ENCODE measurements at regions not wholly inside any gene's neighbourhood (a gene's known extent, or its start where the extent isn't known, plus 50 kb on each side); places are given as distances from the start of the nearest gene placed in this dataset.

DNA sequence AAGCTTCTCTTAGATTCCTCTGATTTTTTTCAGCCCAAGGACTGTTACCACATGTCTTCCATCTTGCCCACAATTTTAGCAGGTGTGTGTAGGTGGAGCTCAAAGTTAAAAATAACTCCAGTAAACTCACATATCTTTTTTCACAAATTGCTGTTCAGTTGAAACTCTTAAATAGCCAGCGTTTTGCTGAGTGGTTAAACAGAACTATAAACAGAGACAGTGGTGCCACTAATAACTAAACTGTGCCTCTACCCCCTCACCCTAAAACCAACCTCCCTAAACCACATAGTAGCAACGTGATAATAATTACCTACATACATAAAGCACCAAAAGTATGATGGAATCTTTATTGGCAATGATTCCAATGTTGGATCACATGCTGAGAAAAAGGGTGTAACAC lies 525.1 kb downstream of the PDCD6IP start:
- DNase-seq = no peak

DNA sequence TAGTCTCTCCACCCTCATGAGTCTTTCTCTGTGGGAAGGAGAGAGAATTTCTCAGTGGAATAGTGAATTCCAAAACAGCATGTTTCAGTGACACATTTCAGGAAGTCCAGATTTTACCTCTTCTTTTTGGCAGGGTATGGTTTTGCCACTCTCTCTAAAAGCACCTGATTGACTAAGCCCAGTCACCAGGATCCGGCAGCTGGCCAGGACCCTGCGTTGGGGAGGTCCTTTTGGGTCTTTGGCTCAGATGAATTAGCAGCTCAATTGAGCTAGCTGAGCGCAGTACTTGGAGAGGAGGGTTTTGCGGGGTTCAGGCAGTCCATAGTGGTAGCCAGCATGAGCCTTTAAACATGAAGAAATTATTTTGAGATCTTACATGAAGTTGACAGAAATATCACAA lies 548.2 kb downstream of the PDCD6IP start:
- no peak for DNase-seq

DNA sequence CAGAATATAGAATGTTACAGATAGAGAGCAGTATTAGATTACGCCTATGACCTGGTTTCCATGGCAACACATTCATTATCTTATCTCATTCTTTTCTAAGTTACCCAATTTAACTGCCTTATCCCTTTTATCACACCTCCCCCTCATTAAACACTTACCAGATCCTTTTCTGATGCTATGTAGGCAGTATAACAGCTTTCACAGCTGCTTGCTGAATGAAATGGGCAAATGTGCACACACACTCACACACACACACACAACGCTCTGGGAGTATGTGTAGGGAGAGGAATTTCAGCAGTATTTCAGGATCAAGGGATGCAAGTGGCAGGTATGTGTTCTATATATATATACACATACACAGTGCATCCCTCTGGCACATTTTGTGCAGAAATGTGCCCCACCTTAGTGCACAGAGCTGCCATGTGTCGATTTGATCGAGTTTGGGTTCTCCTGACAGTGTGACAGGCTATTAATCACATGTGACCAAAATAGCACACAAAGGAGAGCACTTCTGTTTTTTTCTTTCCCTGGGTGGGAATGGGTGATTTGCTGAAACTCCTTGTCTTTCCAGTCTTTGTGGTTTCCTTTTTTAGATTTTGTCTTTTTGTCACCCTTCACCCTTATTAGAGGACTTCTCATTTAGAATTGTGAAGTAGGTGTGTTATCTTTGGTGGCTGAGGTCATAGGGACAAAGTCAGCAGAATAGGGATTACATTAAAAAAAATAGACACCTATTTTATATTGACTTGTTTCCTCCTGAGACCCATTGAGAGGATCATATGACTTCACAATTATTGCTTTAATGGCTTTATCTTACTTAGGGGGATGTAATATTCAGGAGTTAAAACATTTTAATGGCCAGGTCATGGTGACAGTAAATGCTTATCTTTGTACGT lies 553.7 kb downstream of the PDCD6IP start:
- DNase-seq = no peak

DNA sequence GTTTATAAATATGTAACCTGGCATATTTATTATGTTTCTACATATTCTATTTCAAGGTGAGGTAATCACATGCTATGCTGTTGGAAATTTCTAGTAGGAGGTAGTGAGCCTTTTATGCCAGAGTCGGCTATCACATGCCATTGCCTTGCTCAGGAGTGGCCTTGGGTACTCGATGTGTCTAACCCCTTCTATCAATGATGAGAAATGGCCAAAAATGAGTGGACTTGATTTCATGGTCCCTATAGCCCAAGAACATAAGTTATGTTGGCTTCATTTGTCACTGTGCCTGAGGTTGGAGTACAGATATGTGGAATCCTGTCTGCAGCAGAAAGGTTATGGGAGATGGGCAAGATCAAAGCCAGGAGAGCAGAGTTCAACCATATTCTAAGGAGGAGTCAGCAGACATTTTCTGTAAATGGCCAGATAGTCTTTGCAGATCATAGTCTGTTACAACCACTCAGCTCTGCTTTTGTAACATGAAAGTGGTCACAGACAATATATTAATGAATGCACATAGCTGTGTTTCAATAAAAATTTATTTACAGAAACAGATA lies 554.4 kb downstream of the PDCD6IP start:
- no peak for DNase-seq

DNA sequence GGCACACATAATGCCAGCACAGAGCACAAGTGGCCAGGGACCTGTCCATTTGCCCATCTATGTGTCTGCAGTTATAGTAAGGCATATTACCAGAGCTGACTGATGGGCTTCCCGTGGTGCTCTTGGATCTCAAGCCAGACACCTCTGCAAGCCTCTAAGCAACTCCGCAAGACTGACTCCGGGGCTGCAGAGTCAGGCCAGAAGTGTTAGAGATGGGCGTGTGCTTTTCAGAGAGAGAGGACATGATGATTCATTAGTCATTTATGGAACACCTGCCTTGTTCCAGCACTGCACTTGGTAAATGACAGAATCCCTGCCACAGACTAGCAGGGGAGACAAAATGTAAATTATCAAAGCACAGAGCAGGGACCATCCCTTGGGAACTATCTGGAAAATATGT lies 559.0 kb downstream of the PDCD6IP start:
- DNase-seq = no peak

DNA sequence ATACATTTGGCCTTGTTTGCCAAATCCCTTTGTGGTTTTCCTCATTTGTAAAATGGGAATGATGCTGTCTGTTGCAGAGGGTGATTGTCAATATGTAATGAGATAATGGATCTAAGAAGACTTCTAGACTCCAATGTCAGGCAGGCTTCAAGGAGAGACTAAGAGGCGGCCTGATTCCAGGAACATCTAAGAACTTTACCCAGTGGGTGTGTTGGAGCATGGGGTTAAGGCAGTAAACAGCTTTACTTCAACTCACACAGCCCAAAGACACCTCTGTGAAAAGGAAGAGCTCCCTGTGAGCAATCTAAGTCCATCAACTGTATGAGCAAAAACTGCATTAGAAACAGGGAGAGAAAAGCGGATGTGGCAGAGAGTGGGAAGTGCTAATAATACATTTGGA lies 560.6 kb downstream of the PDCD6IP start:
- DNase-seq = no peak

DNA sequence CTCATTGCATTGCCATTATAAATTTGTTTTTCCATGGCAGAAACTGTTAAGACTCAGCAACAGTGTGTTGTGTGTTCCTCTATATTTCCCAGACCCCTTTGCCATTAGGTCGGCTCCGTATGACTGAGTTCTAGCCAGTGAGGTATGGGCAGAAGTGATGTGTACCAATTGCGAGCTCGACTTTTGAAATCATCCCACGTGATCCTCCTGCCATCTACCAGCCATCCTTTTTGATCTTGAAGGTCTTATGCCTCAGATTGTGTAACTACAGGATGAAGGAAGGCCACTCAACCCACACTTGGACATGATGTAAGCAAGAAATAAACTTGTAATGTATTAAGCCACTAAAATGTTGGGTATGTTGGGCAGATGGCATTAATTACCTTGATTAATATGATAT lies 562.3 kb downstream of the PDCD6IP start:
- no peak for DNase-seq

GRCh38 chr3:34361921-34362320 lies 563.5 kb downstream of the PDCD6IP start:
- no peak for DNase-seq

DNA sequence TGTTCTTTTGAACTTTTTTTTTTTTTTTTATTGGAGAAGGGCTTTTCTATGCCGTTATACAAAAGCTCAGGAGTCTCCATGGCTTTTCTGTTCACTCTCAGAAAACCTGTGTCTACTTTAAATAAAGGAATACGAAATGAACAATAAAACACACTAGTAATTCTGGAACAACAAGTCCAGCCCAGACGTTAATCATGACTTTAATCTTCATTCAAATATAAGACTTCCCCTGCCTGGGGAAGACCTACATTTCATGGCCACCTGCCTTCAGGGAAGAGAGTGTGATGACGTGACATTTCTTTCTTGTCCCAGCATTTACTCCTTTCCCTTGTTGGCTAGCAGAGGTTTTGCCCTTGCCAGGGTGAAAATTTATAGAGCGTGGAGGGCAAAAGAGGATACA lies 564.5 kb downstream of the PDCD6IP start:
- no peak for DNase-seq

- DNase-seq = no peak
Measured at GRCh38 chr3:34363881-34364280, 565.5 kb downstream of the PDCD6IP start.

GRCh38 chr3:34364335-34364734 lies 565.9 kb downstream of the PDCD6IP start:
- DNase-seq = no peak

DNA sequence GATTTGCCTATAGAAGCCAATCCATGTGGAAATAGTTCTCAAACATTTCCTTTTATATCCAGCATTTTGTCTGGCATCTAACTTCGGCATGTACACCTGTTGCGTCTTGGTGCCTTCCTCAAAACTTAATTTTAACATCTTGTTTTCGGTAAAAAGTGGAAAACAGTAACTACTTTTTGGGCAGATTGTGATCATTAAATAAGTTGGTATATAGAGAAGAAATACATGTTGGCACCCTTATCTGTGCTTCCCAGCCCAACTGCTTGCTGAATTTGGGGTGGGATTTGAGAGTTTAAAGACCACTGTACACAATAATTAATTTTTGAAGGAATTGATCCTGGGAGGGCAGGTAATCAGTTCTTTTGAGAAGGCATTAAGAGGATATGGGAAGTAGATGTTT lies 566.8 kb downstream of the PDCD6IP start:
- no peak for DNase-seq

DNA sequence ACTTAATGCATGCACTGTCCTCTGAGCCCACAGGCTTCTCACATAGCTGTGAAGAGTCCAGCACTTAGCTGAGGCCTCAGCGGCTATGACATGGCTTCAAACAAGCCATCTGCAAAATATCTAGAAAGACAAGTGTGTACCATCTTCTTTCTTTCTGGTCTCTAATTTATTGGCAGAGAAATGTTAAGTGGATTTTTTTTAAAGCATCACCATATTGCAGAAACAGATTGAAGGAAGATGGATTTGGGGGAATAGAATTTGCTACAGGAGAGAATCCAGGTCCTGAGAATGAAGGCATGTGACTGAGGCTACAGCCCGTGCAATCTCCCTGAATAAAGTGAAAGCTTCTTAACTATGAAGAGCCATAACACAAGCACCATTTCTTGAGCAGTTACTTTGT lies 567.3 kb downstream of the PDCD6IP start:
- no peak for DNase-seq

DNA sequence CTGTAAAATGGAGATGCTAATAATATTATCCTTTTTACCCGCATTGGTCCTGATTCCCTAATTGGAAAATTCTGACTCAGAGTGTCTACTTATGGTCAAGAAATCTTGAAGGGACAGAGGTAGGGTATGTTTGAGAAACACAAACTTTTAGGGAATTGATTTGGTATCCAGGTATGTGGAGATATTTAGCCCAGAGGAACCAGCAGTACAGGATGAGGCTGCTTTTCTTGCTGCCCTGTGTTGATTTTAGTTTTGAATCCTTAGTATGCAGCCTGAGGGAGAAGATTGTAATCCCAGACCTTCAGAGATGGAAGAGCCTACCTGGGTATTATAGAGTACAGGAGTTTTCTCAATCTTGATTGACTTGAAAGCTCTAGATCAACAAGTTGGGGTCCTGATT lies 569.1 kb downstream of the PDCD6IP start:
- no peak for DNase-seq

- DNase-seq = no peak
Measured at GRCh38 chr3:34374521-34374920, 576.1 kb downstream of the PDCD6IP start.

DNA sequence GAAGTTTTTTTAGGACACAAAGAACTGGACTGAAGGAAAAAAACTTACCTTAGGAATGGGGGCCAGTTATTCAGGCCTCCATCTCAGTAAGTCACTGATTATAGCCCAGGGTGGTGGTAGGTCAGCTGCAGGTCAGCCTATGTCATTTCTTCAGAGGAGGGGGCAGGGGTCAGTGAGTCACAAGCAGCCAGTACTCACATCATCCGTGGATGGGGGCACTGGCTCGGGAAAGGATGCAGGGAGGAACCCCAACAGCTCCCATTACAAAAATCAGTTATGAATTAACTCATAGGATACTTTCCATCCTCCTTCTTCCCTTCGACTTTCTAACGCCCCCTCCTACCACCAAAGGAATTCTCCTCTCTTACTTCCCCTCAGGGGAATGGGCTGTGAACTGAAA lies 578.3 kb downstream of the PDCD6IP start:
- no peak for DNase-seq

DNA sequence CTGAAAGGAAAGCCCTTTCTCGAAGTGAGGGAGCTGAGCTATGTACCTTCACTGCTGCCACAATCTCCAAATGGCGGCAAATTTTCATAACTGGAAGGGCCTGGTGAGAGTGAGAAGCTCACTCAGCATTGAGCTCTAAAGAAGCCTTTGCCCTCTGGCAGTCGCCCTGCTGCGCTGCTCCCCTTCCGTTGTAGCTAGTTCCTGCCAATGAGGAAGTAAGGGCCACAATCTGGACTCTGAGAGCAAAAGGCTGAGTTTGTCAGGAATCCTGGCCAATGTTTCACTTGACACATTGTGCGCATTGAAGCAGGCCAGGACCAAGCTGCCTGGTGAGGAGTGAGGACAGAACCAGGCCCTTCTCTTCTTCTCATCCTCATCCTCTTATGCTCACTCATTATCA lies 579.5 kb downstream of the PDCD6IP start:
- DNase-seq = no peak

DNA sequence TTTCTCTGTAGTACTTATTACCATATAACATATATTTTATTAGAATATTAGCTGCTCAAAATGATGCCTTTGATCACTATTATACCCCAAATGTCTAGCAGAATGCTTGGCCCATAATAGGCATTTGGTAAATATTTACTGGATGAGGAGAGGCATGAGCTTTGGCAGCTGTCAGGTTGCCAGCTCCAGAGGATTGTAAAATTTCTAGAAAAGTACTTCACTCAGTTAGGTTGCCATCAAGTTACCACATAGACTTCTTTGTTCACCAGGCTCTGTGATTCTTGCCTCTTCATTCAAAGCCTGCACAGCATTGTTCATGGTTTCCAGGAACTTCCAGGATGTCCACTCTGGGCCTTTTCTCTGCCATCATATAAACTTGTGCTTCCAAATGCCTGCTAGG lies 582.8 kb downstream of the PDCD6IP start:
- no peak for DNase-seq

DNA sequence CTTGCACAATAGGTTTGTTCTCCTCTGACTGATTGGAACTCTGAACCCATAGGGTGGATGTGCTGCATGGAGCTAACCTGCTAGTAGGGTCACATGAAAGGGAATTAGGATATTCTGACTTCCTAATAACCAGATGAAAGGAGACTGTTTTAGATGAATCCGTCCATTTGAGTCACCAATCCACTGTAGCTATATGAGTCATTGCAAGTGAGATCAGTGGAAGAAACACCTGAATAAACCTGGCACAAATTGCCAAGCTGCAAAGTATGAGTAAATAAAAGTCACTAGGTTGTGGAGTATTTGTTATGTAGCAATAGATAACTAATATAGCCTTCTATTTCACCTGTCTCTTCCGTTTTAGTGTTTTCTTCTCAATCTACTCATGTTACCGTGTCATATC lies 584.4 kb downstream of the PDCD6IP start:
- no peak for DNase-seq

DNA sequence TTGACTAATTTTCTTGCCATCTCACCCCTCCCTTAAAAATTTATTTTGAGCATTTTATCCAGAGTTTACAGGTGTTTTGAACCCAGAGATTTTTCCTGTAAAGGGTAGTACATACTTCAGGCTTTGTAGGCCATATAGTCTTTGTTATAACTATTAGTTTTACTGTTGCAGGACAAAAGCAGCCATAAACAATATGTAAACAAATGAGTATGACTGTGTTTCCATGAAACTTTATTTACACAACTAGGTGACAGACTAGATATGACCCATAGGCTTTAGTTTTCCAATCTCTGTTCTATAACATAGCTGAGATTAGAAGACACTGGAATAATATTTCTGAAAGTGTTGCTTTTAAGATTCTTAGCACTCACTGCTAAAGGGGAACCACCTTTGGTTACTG lies 587.9 kb downstream of the PDCD6IP start:
- DNase-seq = no peak

DNA sequence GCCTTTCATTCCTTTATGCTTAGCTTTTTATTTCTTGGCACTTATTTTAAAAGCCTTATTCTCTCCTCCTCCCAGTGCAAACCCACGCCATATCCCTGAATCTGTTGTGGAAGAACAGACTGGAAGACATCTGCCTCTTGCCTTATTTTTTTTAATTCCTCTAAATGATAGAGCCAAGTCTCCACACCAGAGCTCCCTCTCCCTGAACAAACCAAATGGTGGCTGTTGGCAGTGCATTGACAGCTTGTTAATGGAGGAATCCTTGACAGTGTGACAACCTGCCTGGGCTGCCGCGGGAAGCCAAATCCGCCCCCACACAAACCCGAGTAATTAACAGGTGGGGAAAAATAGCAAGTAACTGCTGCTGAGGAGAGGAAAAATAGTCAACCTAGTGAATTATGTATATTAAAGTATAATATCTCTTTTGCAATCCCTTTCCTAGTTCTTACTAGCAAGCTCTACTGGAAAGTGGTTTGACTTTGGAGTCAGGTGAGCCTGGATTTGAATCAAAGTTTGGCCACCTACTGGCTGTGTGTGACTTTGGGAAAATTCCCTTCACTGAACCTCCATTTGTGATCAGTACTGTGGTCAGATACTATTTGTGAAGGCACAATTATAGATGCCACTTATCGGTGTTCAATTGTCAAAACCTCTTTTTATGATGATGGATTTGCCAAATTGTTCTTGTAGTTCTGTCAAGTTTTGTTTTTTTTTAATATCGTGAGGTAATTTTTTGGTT lies 589.6 kb downstream of the PDCD6IP start:
- DNase-seq = peak; percentile 10

- DNase-seq = no peak
Measured at GRCh38 chr3:34388830-34389229, 590.4 kb downstream of the PDCD6IP start.

DNA sequence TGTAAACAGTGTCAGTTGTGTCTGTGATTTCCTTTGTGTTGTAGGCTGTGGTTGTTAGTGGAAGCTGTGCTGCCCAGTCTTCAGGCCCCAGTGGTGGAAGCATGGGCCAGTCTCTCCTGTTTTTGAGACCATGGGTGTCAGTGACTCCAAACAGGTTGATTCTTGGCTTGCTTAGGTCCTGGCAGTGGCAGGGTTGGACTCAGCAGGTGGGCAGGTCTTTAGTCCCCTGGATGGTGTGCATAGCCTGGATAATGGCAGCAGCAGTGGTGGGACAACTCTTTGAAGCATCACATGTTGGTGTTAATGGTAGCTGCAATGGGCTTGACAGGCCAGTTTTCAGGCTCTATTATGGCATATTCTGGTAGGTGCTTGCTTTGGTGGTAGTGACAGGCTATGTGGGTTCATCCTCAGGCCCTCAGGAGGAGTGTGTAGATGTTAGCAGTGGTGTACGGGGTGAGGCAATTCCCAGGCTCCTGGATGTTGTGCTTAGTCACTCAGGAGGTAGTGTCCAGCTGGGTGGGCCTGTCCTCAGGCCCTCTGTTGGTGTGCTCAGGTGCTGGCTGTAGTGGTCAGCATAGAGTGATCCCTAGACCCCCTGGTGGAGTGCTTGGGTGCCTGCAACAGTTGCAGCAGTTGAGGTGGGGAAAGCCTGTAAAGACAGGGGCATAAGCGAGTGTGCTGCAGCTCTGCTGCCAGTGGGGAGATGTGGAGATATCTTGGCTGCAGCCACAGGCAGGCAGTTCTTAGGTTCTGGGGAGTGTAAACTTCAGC lies 596.7 kb downstream of the PDCD6IP start:
- DNase-seq = no peak
